Keratinocyte (primary cell): ENCODE measurements at regions not wholly inside any gene's neighbourhood (a gene's known extent, or its start where the extent isn't known, plus 50 kb on each side); places are given as distances from the start of the nearest gene placed in this dataset.
A peak's percentile ranks its signal among the peaks of the same experiment; 100 is the strongest.

Experiments used
- DNase-seq: peaks from one replicate; pipeline ENCODE4 v3.0.0-alpha.2; 2011; ENCODE audit warnings: low read depth, missing footprints, low spot score
- FAIRE-seq: peaks from 2 replicates; lab custom pipeline; 2011; peaks lifted over from hg19 to GRCh38; lab: Jason Lieb, UNC
- H2AFZ ChIP-seq: 2 replicates; pipeline ENCODE4 v1.6.0; 2012; ENCODE audit warnings: low read length, control low read depth, inconsistent platforms; ENCODE audit not compliant: control insufficient read depth
- H3K27ac ChIP-seq: 2 replicates; pipeline ENCODE4 v1.5.1; 2011; ENCODE audit warnings: low read length; ENCODE audit not compliant: control insufficient read depth, insufficient read depth
- H3K27me3 ChIP-seq: 3 replicates; pipeline ENCODE4 v1.6.0; 2011; ENCODE audit warnings: low read length; ENCODE audit not compliant: control insufficient read depth, insufficient read depth; ENCODE audit errors: extremely low read depth
- H3K36me3 ChIP-seq, 2 experiments: 2 replicates in 1 of 2; 3 replicates in 1 of 2; pipeline ENCODE4 v1.5.1; 2011; ENCODE audit warnings: low read length in 2 of 2, mild to moderate bottlenecking in 1 of 2; ENCODE audit not compliant: control insufficient read depth in 2 of 2, insufficient read depth in 2 of 2; ENCODE audit errors: extremely low read depth in 1 of 2
- H3K4me1 ChIP-seq: 3 replicates; pipeline ENCODE4 v1.5.1; 2011; ENCODE audit warnings: low read length; ENCODE audit not compliant: control insufficient read depth, insufficient read depth; ENCODE audit errors: extremely low read depth
- H3K4me2 ChIP-seq: 3 replicates; pipeline ENCODE4 v1.6.0; 2011; ENCODE audit warnings: low read depth, low read length; ENCODE audit not compliant: control insufficient read depth, insufficient read depth; ENCODE audit errors: extremely low read depth
- H3K4me3 ChIP-seq, 3 experiments: fragments of 200-600 bp in 1 of 3; sonication (generic) in 1 of 3; 2 replicates in 2 of 3; 3 replicates in 1 of 3; pipeline ENCODE4 v1.5.1; 2011 to 2016; ENCODE audit warnings: low read length in 3 of 3, mild to moderate bottlenecking in 3 of 3, control low read depth in 2 of 3, inconsistent platforms in 1 of 3, low read depth in 1 of 3, mixed read lengths in 1 of 3, mixed run types in 1 of 3, moderate library complexity in 1 of 3; ENCODE audit not compliant: control insufficient read depth in 2 of 3, insufficient read depth in 2 of 3; ENCODE audit errors: extremely low read depth in 1 of 3
- H3K79me2 ChIP-seq: 2 replicates; pipeline ENCODE4 v1.6.0; 2012; ENCODE audit warnings: low read length; ENCODE audit not compliant: control insufficient read depth, insufficient read depth
- H3K9ac ChIP-seq: 3 replicates; pipeline ENCODE4 v1.6.0; 2011; ENCODE audit warnings: low read length; ENCODE audit not compliant: control insufficient read depth, insufficient read depth; ENCODE audit errors: extremely low read depth
- H3K9me1 ChIP-seq: 3 replicates; pipeline ENCODE4 v1.6.0; 2011; ENCODE audit warnings: low read length; ENCODE audit not compliant: control insufficient read depth, insufficient read depth; ENCODE audit errors: extremely low read depth
- H3K9me3 ChIP-seq: 2 replicates; pipeline ENCODE4 v1.5.1; 2012; ENCODE audit warnings: low read depth, low read length; ENCODE audit not compliant: control insufficient read depth
- H4K20me1 ChIP-seq: 3 replicates; pipeline ENCODE4 v1.6.0; 2011; ENCODE audit warnings: low read length; ENCODE audit not compliant: control insufficient read depth, insufficient read depth; ENCODE audit errors: extremely low read depth
- CTCF ChIP-seq, 3 experiments: IDR thresholded peaks in 1 of 3; conservative IDR thresholded peaks in 1 of 3; optimal IDR thresholded peaks in 1 of 3; 2 replicates in 2 of 3; 3 replicates in 1 of 3; pipeline versions ENCODE3 to v1.5.1; 2011; ENCODE audit warnings: low read length in 3 of 3, mild to moderate bottlenecking in 3 of 3, moderate library complexity in 2 of 3, control low read depth in 1 of 3, inconsistent platforms in 1 of 3; ENCODE audit not compliant: insufficient read depth in 2 of 3; ENCODE audit errors: extremely low read depth in 1 of 3
- EZH2 ChIP-seq: IDR thresholded peaks from one replicate; pipeline ENCODE4 v1.6.1; 2012; ENCODE audit warnings: inconsistent platforms, mild to moderate bottlenecking, low read length, moderate library complexity
- dilution Hi-C: fragments of 300-500 bp; cut with MboI; formaldehyde crosslinking; loops from one replicate; pipeline ENCODE4 v1.7.0; 2020; ENCODE audit warnings: low sequenced_read_pairs; ENCODE audit not compliant: extremely low pct_ligation_motif_present

GRCh38 chr1:98331718-98332311, 329.7 kb upstream of the SNX7 start:
- H3K9me1 ChIP-seq, result no peaks in the 10 kb centered on the region
- no peaks in the 10 kb centered on the region for H4K20me1 ChIP-seq
- H3K4me3 ChIP-seq, result no peak overlapping the region
- H2AFZ ChIP-seq, result peak overlapping the region; percentile 58
- no peaks in the 10 kb centered on the region for H3K27me3 ChIP-seq
- H3K4me2 ChIP-seq, result no peak overlapping the region
- no peaks in the 10 kb centered on the region for H3K79me2 ChIP-seq
- no peak for DNase-seq
- peak overlapping the region; percentile 84 for H3K27ac ChIP-seq
- peak overlapping the region; percentile 33 for H3K9ac ChIP-seq
- peak; percentile 48 for FAIRE-seq
- peaks cover 35% of the 10 kb centered on the region for H3K4me1 ChIP-seq
- no peaks in the 10 kb centered on the region for H3K9me3 ChIP-seq
- dilution Hi-C loops, result no loop called here
- H3K36me3 ChIP-seq, result no peaks in the 10 kb centered on the region
- TF ChIP-seq EZH2 (no peak), CTCF (optimal IDR thresholded peaks at IDR 0.05 in 1 of 3, IDR thresholded peaks at IDR 0.05 in 1 of 3, conservative IDR thresholded peaks at IDR 0.05 in 1 of 3; ENCODE audit: extremely low read depth in 1 of 3, insufficient read depth in 2 of 3, low read length in 3 of 3) (no peak)

GRCh38 chr1:98331243-98331642, 330.3 kb upstream of the SNX7 start:
- FAIRE-seq (peak; percentile 86), DNase-seq (no peak)
- Histone ChIP-seq H3K36me3 (no peaks in the 10 kb centered on the region), H3K79me2 (no peaks in the 10 kb centered on the region), H4K20me1 (no peaks in the 10 kb centered on the region), H2AFZ (peak overlapping the region; percentile 10), H3K27ac (peak overlapping the region; percentile 84), H3K9ac (peak overlapping the region; percentile 33), H3K4me3 (no peak overlapping the region), H3K4me1 (peaks cover 40% of the 10 kb centered on the region), H3K9me3 (no peaks in the 10 kb centered on the region), H3K4me2 (peak overlapping the region; percentile 27), H3K9me1 (no peaks in the 10 kb centered on the region), H3K27me3 (no peaks in the 10 kb centered on the region)
- TF ChIP-seq EZH2 (no peak), CTCF (optimal IDR thresholded peaks at IDR 0.05 in 1 of 3, IDR thresholded peaks at IDR 0.05 in 1 of 3, conservative IDR thresholded peaks at IDR 0.05 in 1 of 3; ENCODE audit: extremely low read depth in 1 of 3, insufficient read depth in 2 of 3, low read length in 3 of 3) (no peak)
- dilution Hi-C loops, result no loop called here
